GM12878 (cell line): ENCODE measurements at regions not wholly inside any gene's neighbourhood (a gene's known extent, or its start where the extent isn't known, plus 50 kb on each side); places are given as distances from the start of the nearest gene placed in this dataset.

Experiments
- ATAC-seq: fragments of 200-7000 bp; cut with Tn5 transposase; 3 replicates; pipeline ENCODE4 v1.9.1; 2020; ENCODE audit warnings: mild to moderate bottlenecking, moderate library complexity
- BruUV-seq: library from RNA; stranded (reverse); fragments of 400-500 nt; replicated peaks from 2 replicates; lab custom pipeline; 2021; lab: Mats Ljungman, UMichigan
- CTCF ChIA-PET: fragments of 300-600 bp; sonication (Branson Sonifier 250); formaldehyde crosslinking; extraction: SDS; loops from one replicate; lab custom pipeline; 2021; ENCODE audit warnings: inconsistent platforms; lab: Yijun Ruan, JAX
- POLR2A ChIA-PET: fragments of 350-600 bp; formaldehyde crosslinking; extraction: SDS; loops from one replicate; lab custom pipeline; 2021; ENCODE audit warnings: inconsistent platforms; lab: Charles Lee
- RAD21 ChIA-PET: fragments of 300-600 bp; sonication (Branson Sonifier 250); formaldehyde crosslinking; loops from one replicate; lab custom pipeline; 2023; ENCODE audit warnings: antibody characterized with exemption; ENCODE audit not compliant: unreplicated experiment; lab: Charles Lee
- SMC1A ChIA-PET: fragments of 300-600 bp; sonication (Branson Sonifier 250); formaldehyde crosslinking; loops from one replicate; lab custom pipeline; 2023; ENCODE audit not compliant: unreplicated experiment, uncharacterized antibody; lab: Charles Lee
- DNase-seq: peaks from one replicate; pipeline ENCODE4 v3.0.0-alpha.2; 2011; ENCODE audit warnings: low read depth, low spot score
- FAIRE-seq: peaks from 3 replicates; lab custom pipeline; 2011; peaks lifted over from hg19 to GRCh38; lab: Jason Lieb, UNC
- H2AFZ ChIP-seq: 2 replicates; pipeline ENCODE4 v1.6.0; 2011; ENCODE audit warnings: low read depth, low read length, control low read depth; ENCODE audit not compliant: control insufficient read depth
- H3K27ac ChIP-seq: 2 replicates; pipeline ENCODE4 v1.5.1; 2011; ENCODE audit warnings: control low read depth; ENCODE audit not compliant: control insufficient read depth, insufficient read depth
- H3K27me3 ChIP-seq, 2 experiments: replicated peaks in 1 of 2; 2 replicates each; pipeline versions ENCODE4 v1.6.0 to v1.6.1; 2011; ENCODE audit warnings: low read length in 1 of 2; ENCODE audit not compliant: control insufficient read depth in 2 of 2, insufficient read depth in 2 of 2
- H3K36me3 ChIP-seq, 2 experiments: 2 replicates each; pipeline ENCODE4 v1.5.1; 2011; ENCODE audit warnings: low read length in 1 of 2; ENCODE audit not compliant: control insufficient read depth in 2 of 2, insufficient read depth in 2 of 2
- H3K4me1 ChIP-seq: 2 replicates; pipeline ENCODE4 v1.6.1; 2011; ENCODE audit warnings: mild to moderate bottlenecking, low read length, moderate library complexity, mixed read lengths; ENCODE audit not compliant: control insufficient read depth, insufficient read depth
- H3K4me2 ChIP-seq: 2 replicates; pipeline ENCODE4 v1.6.0; 2011; ENCODE audit warnings: control low read depth; ENCODE audit not compliant: control insufficient read depth, insufficient read depth
- H3K4me3 ChIP-seq: fragments of 200-600 bp; sonication (generic); 2 replicates; pipeline ENCODE4 v1.5.1; 2016
- H3K79me2 ChIP-seq: 2 replicates; pipeline ENCODE4 v1.6.0; 2011; ENCODE audit warnings: low read length; ENCODE audit not compliant: control insufficient read depth, insufficient read depth
- H3K9ac ChIP-seq: 2 replicates; pipeline ENCODE4 v1.8.0; 2011; ENCODE audit warnings: low read length, control low read depth, mixed read lengths; ENCODE audit not compliant: control insufficient read depth, insufficient read depth
- H3K9me3 ChIP-seq: replicated peaks from 3 replicates; pipeline ENCODE4 v1.5.1; 2011; ENCODE audit warnings: mild to moderate bottlenecking, low read length; ENCODE audit not compliant: control insufficient read depth, insufficient read depth
- H4K20me1 ChIP-seq: 2 replicates; pipeline ENCODE4 v1.6.0; 2011; ENCODE audit not compliant: control insufficient read depth, insufficient read depth
- KAT2A ChIP-seq: conservative IDR thresholded peaks from 2 replicates; pipeline ENCODE4 v1.6.1; 2011; ENCODE audit warnings: low read depth, low read length; ENCODE audit not compliant: control insufficient read depth
- KDM1A ChIP-seq: fragments of 200-600 bp; sonication (generic); IDR thresholded peaks from 2 replicates; pipeline ENCODE4 v1.6.1; 2016; ENCODE audit warnings: borderline replicate concordance
- KLF5 ChIP-seq: fragments of 450-650 bp; IDR thresholded peaks from 2 replicates; pipeline ENCODE4 v1.6.1; 2014; ENCODE audit warnings: mild to moderate bottlenecking; ENCODE audit not compliant: partially characterized antibody
- MEF2A ChIP-seq: IDR thresholded peaks from 2 replicates; pipeline ENCODE4 v1.6.1; 2011; ENCODE audit warnings: low read depth, mild to moderate bottlenecking, low read length, moderate library complexity; ENCODE audit not compliant: insufficient read depth
- RELA ChIP-seq: fragments of 450-650 bp; IDR thresholded peaks from 2 replicates; pipeline ENCODE4 v1.8.0; 2014; ENCODE audit warnings: borderline replicate concordance; ENCODE audit not compliant: partially characterized antibody
- RFX5 ChIP-seq: IDR thresholded peaks from 2 replicates; pipeline ENCODE4 v1.6.1; 2011; ENCODE audit warnings: low read depth, low read length, improper control_type of control experiment
- SIX5 ChIP-seq: IDR thresholded peaks from 2 replicates; pipeline ENCODE4 v1.6.1; 2011; ENCODE audit warnings: mild to moderate bottlenecking, low read depth, low read length, moderate library complexity; ENCODE audit not compliant: severe bottlenecking
- SMAD1 ChIP-seq: fragments of 450-650 bp; IDR thresholded peaks from 2 replicates; pipeline ENCODE4 v1.6.1; 2018; ENCODE audit warnings: mild to moderate bottlenecking, low read depth; ENCODE audit not compliant: partially characterized antibody
- WGBS: methylation state at CpG from one replicate; pipeline ENCODE4 v1.1.6; 2016; ENCODE audit warnings: low lambda C conversion rate; ENCODE audit not compliant: insufficient replicate concordance, insufficient coverage; ENCODE audit errors: missing lambda C conversion rate; 5-methylcytosine and 5-hydroxymethylcytosine counted together
- in situ Hi-C: fragments of 300-500 bp; cut with MboI; formaldehyde crosslinking; loops from 9 replicates; pipeline ENCODE4 v1.14.3; 2018; ENCODE audit warnings: mixed read lengths
- intact Hi-C: fragments of 100-400 bp; cut with micrococcal nuclease; formaldehyde crosslinking; loops from one replicate; pipeline ENCODE4 v1.14.2; 2022; ENCODE audit not compliant: unreplicated experiment
- TF ChIP-seq, protein P1 (sequence below): fragments of 450-650 bp; IDR thresholded peaks from 2 replicates; pipeline ENCODE4 v1.6.1; 2017; ENCODE audit warnings: mild to moderate bottlenecking, moderate library complexity

DNA sequence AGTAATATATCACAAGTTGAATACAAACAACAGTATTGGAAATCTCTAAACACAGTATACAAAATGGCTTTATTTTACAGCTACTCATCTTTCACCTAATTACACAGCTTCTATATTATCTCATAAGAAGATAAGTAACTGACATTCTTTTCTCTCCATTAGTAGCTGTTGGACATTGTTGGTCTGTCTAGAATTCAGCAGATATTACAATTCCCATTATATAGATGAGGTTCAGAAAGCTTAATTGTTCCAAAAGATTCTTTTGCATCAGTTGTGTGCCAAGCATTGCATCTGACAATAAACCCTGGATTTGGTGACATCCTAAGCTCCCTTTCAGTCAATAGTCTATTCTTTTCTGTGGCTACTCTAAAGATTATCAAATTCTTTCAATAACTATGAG is 187.0 kb downstream of the NTMT2 start:
- POLR2A ChIA-PET = no interaction called here
- no peak overlapping the region for H3K4me3 ChIP-seq
- H3K36me3 ChIP-seq = no peaks in the 10 kb centered on the region
- in situ Hi-C loops = no loop called here
- no peak overlapping the region for H3K9ac ChIP-seq
- no peak for FAIRE-seq
- RAD21 ChIA-PET = interaction anchor here (0.6 to 2.5 kb wide), 4 partner anchors 15 to 295 kb away, joined by 3 to 5 read pairs (median 3); no protein-coding TSS in a partner anchor
- H3K79me2 ChIP-seq = no peaks in the 10 kb centered on the region
- H4K20me1 ChIP-seq = no peaks in the 10 kb centered on the region
- no TSS peak for BruUV-seq
- TF ChIP-seq KDM1A (no peak), KAT2A (no peak), KLF5 (no peak), SMAD1 (no peak), MEF2A (no peak)
- H3K27me3 ChIP-seq = no peaks in the 10 kb centered on the region
- ATAC-seq = no peak
- DNase-seq = no peak
- no peaks in the 10 kb centered on the region for H3K4me1 ChIP-seq
- H3K27ac ChIP-seq = no peak overlapping the region
- SMC1A ChIA-PET = interaction anchor here (0.6 to 2.9 kb wide), 11 partner anchors 10 to 427 kb away, joined by 3 to 13 read pairs (median 3); no protein-coding TSS in a partner anchor
- no peaks in the 10 kb centered on the region for H3K9me3 ChIP-seq
- H2AFZ ChIP-seq = no peak overlapping the region
- CTCF ChIA-PET = interaction anchor here (1.0 to 3.0 kb wide), 4 partner anchors 12 to 199 kb away, joined by 3 to 7 read pairs (median 3); partner anchors contain the start of gene GORAB
- intact Hi-C loops = no loop called here
- no peak overlapping the region for H3K4me2 ChIP-seq

DNA sequence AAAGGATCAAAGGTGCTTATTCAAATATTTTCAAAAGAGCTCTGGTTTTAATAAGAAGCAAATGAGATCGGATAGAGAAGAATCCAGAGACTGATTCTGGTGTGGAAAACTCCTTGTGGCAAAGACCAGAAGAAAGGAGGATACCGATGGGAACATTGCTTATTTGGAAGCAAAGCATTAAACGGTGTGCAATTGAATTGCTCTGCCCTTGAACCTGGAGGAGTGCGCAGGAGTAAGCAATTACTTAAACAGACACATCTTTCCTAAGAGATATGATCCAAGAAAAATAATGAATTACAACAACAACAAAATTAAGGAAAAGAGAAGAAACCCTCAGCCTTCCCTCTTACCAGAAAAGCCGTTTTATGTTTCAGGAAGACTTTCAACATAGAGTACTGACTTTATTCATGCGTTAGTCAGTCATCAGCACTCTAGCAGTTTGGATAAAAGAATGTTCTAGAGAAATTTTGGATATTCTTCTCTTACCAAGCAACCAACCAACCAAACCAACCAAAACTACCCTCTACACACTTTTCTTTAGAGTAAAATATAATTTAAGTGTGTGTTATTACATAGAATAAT is 191.7 kb downstream of the NTMT2 start:
- Histone ChIP-seq H3K9ac (no peak overlapping the region), H3K4me3 (no peak overlapping the region), H3K27ac (no peak overlapping the region), H3K79me2 (no peaks in the 10 kb centered on the region), H2AFZ (no peak overlapping the region), H4K20me1 (no peaks in the 10 kb centered on the region), H3K9me3 (no peaks in the 10 kb centered on the region), H3K36me3 (no peaks in the 10 kb centered on the region), H3K27me3 (no peaks in the 10 kb centered on the region), H3K4me2 (no peak overlapping the region), H3K4me1 (no peaks in the 10 kb centered on the region)
- POLR2A ChIA-PET = no interaction called here
- intact Hi-C loops = no loop called here
- SMC1A ChIA-PET = interaction anchor here (1.0 to 1.3 kb wide), 2 partner anchors 10 to 48 kb away, joined by 3 read pairs; no protein-coding TSS in a partner anchor
- no peak for ATAC-seq
- TF ChIP-seq RELA = no peak
- TF ChIP-seq, protein P1, sequence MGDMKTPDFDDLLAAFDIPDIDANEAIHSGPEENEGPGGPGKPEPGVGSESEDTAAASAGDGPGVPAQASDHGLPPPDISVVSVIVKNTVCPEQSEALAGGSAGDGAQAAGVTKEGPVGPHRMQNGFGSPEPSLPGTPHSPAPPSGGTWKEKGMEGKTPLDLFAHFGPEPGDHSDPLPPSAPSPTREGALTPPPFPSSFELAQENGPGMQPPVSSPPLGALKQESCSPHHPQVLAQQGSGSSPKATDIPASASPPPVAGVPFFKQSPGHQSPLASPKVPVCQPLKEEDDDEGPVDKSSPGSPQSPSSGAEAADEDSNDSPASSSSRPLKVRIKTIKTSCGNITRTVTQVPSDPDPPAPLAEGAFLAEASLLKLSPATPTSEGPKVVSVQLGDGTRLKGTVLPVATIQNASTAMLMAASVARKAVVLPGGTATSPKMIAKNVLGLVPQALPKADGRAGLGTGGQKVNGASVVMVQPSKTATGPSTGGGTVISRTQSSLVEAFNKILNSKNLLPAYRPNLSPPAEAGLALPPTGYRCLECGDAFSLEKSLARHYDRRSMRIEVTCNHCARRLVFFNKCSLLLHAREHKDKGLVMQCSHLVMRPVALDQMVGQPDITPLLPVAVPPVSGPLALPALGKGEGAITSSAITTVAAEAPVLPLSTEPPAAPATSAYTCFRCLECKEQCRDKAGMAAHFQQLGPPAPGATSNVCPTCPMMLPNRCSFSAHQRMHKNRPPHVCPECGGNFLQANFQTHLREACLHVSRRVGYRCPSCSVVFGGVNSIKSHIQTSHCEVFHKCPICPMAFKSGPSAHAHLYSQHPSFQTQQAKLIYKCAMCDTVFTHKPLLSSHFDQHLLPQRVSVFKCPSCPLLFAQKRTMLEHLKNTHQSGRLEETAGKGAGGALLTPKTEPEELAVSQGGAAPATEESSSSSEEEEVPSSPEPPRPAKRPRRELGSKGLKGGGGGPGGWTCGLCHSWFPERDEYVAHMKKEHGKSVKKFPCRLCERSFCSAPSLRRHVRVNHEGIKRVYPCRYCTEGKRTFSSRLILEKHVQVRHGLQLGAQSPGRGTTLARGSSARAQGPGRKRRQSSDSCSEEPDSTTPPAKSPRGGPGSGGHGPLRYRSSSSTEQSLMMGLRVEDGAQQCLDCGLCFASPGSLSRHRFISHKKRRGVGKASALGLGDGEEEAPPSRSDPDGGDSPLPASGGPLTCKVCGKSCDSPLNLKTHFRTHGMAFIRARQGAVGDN = no peak
- TF ChIP-seq SIX5 = no peak
- no peak for TF ChIP-seq RFX5
- in situ Hi-C loops = no loop called here
- WGBS = 37% methylated on average over 6 of the region's 6 CpGs
- CTCF ChIA-PET = interaction anchor here (1.3 kb wide), 1 partner anchor 13 kb away, joined by 3 read pairs; no protein-coding TSS in a partner anchor
- no peak for FAIRE-seq
- no peak for DNase-seq
- RAD21 ChIA-PET = no interaction called here
- BruUV-seq = no TSS peak
